ENCODE measurements at regions not wholly inside any gene's neighbourhood (a gene's known extent, or its start where the extent isn't known, plus 50 kb on each side); places are given as distances from the start of the nearest gene placed in this dataset.
"Not testable (repeated sequence)": the region's sequence is repeated elsewhere in the genome, so short reads cannot be mapped to it uniquely, and the experiment has no call there.

- no peaks in the 10 kb centered on the region for H3K9me3 ChIP-seq
- intact Hi-C loops (cut with DNase I), result no loop called here
- peak; percentile 78 for DNase-seq
- no peaks in the 10 kb centered on the region for H3K27me3 ChIP-seq
- no peaks in the 10 kb centered on the region for H3K4me1 ChIP-seq
- peak overlapping the region in 1 of 2 donors; percentile 0 for H3K9ac ChIP-seq (ENCODE audit: low read depth in 2 of 2, low read length in 2 of 2)
- TF ChIP-seq CTCF (IDR thresholded peaks at IDR 0.05), result no peak
- H3K36me3 ChIP-seq, result no peaks in the 10 kb centered on the region
- no peak overlapping the region for H3K4me3 ChIP-seq
- peak overlapping the region; percentile 60 for H3K27ac ChIP-seq
Measured at GRCh38 chr14:49959822-49960408, 67.0 kb downstream of the ARF6 start.

GRCh38 chr14:49960453-49960852 lies 67.6 kb downstream of the ARF6 start:
- H3K9ac ChIP-seq (ENCODE audit: low read depth in 2 of 2, low read length in 2 of 2), result peak overlapping the region in 1 of 2 donors; percentile 0
- no peak for DNase-seq
- H3K4me3 ChIP-seq, result no peak overlapping the region
- no peaks in the 10 kb centered on the region for H3K36me3 ChIP-seq
- H3K4me1 ChIP-seq, result no peaks in the 10 kb centered on the region
- peak overlapping the region; percentile 60 for H3K27ac ChIP-seq
- H3K9me3 ChIP-seq, result no peaks in the 10 kb centered on the region
- TF ChIP-seq CTCF (IDR thresholded peaks at IDR 0.05), result no peak
- intact Hi-C loops (cut with DNase I), result no loop called here
- H3K27me3 ChIP-seq, result no peaks in the 10 kb centered on the region

- TF ChIP-seq CTCF (IDR thresholded peaks at IDR 0.05), result no peak
- peak overlapping the region in 1 of 2 donors; percentile 21 for H3K9ac ChIP-seq (ENCODE audit: low read depth in 2 of 2, low read length in 2 of 2)
- DNase-seq, result no peak
- H3K9me3 ChIP-seq, result no peaks in the 10 kb centered on the region
- no peaks in the 10 kb centered on the region for H3K4me1 ChIP-seq
- no peaks in the 10 kb centered on the region for H3K27me3 ChIP-seq
- no peaks in the 10 kb centered on the region for H3K36me3 ChIP-seq
- peak overlapping the region; percentile 58 for H3K27ac ChIP-seq
- no peak overlapping the region for H3K4me3 ChIP-seq
- intact Hi-C loops (cut with DNase I), result no loop called here
Measured at GRCh38 chr14:49961270-49962222, 68.7 kb downstream of the ARF6 start.

- DNase-seq, result peak; percentile 79
- intact Hi-C loops (cut with DNase I), result no loop called here
- H3K27me3 ChIP-seq, result no peaks in the 10 kb centered on the region
- H3K4me3 ChIP-seq, result no peak overlapping the region
- H3K9me3 ChIP-seq, result no peaks in the 10 kb centered on the region
- no peaks in the 10 kb centered on the region for H3K36me3 ChIP-seq
- peak overlapping the region in 1 of 2 donors; percentile 21 for H3K9ac ChIP-seq (ENCODE audit: low read depth in 2 of 2, low read length in 2 of 2)
- no peak for TF ChIP-seq CTCF (IDR thresholded peaks at IDR 0.05)
- H3K4me1 ChIP-seq, result no peaks in the 10 kb centered on the region
- H3K27ac ChIP-seq, result peak overlapping the region; percentile 58
Measured at GRCh38 chr14:49962621-49963020, 69.7 kb downstream of the ARF6 start.

GRCh38 chr14:49965068-49965651 lies 72.3 kb downstream of the ARF6 start:
- Histone ChIP-seq H3K9ac (ENCODE audit: low read depth in 2 of 2, low read length in 2 of 2) (peak overlapping the region in 1 of 2 donors; percentile 1), H3K27ac (peak overlapping the region; percentile 82)
- H3K36me3 ChIP-seq; H3K9me3 ChIP-seq; H3K27me3 ChIP-seq; intact Hi-C loops (cut with DNase I); H3K4me3 ChIP-seq; H3K4me1 ChIP-seq: not testable (repeated sequence)
- DNase-seq, result peak; percentile 67
